ENCODE measurements at regions not wholly inside any gene's neighbourhood (a gene's known extent, or its start where the extent isn't known, plus 50 kb on each side); places are given as distances from the start of the nearest gene placed in this dataset.

GRCh38 chr21:43364261-43364510 lies 62.7 kb downstream of the SIK1 start:
- DNase-seq (ENCODE audit: low read depth in 2 of 2): no peak

- DNase-seq (ENCODE audit: low read depth in 2 of 2): no peak
Measured at GRCh38 chr21:43363506-43364260, 63.2 kb downstream of the SIK1 start.

DNA sequence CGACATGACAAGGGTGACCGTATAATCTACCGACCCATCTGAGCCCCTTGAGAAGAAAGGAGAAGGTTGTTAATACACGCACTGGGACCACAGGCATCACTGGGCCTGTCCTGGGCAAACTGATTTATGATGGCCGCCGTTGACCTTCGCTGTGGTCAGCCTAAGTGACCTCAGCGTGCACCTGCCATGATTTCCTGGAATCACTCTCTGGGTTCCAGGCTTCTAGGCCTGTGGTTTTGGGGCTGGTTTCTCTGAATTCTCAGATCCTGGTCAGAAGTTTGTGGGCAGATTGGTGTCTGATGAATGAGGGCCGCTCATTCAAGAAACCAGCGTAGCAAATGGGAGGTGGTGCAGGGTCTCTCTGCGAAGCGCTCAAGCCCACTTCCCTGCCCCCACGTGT lies 64.0 kb downstream of the SIK1 start:
- no peak for DNase-seq (ENCODE audit: low read depth in 2 of 2)

GRCh38 chr21:43362321-43362791 lies 64.6 kb downstream of the SIK1 start:
- peak in 1 of 2 donors; percentile 80 for DNase-seq (ENCODE audit: low read depth in 2 of 2)

- DNase-seq (ENCODE audit: low read depth in 2 of 2): peak; percentile 35 to 72
Measured at GRCh38 chr21:43361493-43362296, 65.2 kb downstream of the SIK1 start.

DNA sequence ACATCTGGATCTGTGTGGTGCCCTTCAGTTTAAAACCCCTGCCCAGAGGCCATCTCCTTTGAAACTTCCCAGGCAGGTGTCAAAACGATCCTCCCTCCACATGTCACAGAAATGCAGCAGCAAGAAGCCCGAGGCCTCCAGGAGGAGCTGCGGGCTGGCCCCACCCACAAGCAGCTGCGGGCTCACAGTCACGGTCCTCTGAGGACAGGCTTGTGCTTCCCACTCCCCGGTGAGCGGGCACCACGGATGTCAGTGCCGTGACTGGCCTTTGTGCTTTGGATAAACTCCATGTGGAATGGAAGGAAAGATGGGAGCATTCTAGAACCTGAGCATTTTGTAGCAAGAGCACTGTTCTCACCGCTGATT lies 65.8 kb downstream of the SIK1 start:
- DNase-seq (ENCODE audit: low read depth in 2 of 2): no peak

GRCh38 chr21:43360441-43361126 lies 66.3 kb downstream of the SIK1 start:
- no peak for DNase-seq (ENCODE audit: low read depth in 2 of 2)

DNA sequence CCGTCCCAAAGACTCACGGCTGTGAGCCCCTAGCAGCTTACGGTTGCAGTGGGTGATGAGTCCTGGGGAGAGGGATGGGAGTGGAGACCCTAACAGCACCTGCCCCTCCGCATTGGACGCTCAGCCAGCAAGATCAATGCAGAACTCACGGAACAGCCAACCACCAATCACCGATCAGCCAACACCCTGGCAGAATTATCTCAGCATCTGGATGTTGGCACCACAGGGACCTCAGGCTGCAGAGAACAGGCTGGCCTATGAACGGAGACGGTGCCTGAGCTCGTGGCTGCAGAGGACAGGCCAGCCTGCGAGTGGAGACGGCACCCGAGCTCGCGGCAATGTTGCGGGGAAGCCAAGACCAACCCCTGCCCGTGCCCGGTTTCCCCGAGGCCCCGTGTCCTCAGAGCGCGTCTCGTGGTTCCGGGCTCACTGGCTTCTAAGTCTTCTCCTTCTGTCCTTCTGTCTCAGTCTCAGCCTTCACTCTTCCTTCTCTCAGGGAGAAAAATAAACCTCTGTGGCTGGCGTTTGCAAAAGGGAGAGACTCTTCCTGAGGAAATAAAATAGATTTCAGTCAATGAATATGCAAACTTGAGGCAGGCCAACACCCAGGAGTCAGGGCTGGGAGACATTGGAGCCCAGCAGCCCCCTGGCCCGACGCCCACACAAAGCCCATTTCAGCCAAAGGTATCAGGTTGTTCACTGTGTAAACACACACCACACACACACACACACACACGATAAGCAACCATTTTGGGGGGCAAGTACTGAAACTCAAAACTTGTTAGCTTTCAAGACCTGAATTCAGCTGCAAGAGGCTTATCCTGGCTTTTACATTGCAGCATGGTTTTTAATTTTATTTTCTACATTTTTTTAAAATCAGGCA lies 67.8 kb downstream of the SIK1 start:
- no peak for DNase-seq (ENCODE audit: low read depth in 2 of 2)

GRCh38 chr21:43357715-43358430 lies 69.1 kb downstream of the SIK1 start:
- no peak for DNase-seq (ENCODE audit: low read depth in 2 of 2)

DNA sequence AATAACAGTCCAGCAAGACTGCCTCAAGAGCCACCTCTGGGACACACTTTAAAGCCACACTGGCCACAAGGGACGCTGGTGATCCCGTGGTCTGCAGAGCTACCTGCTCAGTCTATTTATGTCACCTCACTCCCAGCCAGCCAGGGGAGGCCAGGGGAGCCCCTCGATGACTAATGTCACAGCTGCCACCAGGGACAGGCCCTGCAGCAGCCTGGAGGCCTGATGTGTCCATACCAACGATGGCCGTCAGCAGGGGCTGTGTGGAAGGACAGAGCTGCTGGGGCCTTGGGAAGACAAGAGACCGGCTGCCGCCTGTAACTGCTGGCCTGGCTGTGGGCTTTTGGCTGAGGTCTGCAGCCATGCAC lies 71.0 kb downstream of the SIK1 start:
- no peak for DNase-seq (ENCODE audit: low read depth in 2 of 2)

- DNase-seq (ENCODE audit: low read depth in 2 of 2): no peak
Measured at GRCh38 chr21:43355266-43355924, 71.5 kb downstream of the SIK1 start.

- no peak for DNase-seq (ENCODE audit: low read depth in 2 of 2)
Measured at GRCh38 chr21:43354666-43355065, 72.3 kb downstream of the SIK1 start.

DNA sequence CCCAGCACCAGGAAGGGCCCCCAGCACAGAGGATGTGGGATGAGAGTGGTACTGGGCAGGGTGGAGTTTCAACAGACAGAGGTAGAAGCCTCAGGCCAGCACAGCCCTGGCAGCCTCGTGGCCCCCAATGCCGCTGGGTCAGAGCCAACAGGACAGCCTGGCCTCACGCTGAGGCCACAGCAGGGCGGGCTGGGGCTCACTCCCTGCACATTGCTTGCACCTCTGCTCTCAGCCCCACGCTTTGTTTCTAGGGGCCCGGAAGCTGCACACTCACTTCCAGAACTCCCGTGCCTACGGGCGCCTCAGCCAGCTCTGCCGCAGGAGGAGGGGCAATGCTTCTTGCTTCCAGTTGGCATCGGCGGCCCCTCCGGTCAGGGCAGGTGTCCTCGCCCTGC lies 72.9 kb downstream of the SIK1 start:
- no peak for DNase-seq (ENCODE audit: low read depth in 2 of 2)

DNA sequence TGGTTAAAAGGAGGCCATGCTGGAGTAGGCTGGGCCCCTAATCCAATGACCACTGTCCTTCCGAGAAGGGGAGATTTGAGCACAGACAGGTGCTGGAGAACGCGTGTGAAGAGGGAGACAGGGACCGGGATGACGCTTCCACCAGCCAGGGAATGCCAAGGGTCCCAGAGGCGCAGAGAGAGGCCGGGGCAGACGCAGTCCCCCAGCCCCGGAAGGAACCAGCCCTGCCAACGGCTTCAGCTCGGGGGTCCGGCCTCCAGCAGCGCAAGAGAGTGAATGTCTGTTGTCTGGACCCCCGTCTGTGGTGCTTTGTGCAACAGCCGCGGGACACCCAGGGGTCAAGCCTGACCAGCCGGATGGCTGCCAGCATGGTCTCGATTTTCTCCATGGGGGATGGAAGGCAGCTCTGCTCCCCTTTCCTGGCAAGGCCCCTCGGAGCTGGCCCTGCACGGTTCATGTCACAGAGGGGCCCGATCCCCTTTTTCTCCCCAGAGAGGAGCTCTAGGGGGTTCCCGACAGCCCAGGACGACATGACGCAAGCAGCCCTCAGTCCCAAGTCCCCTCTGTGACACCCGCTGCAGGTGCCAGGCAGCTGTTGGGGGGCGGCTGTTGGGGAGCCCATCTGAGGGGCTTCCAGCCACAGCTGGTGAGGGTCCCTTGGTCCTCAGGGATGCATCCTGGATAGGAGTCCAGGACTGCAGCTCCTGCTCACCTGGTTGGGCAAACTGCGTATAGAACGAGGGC lies 73.5 kb downstream of the SIK1 start:
- DNase-seq (ENCODE audit: low read depth in 2 of 2): no peak

DNA sequence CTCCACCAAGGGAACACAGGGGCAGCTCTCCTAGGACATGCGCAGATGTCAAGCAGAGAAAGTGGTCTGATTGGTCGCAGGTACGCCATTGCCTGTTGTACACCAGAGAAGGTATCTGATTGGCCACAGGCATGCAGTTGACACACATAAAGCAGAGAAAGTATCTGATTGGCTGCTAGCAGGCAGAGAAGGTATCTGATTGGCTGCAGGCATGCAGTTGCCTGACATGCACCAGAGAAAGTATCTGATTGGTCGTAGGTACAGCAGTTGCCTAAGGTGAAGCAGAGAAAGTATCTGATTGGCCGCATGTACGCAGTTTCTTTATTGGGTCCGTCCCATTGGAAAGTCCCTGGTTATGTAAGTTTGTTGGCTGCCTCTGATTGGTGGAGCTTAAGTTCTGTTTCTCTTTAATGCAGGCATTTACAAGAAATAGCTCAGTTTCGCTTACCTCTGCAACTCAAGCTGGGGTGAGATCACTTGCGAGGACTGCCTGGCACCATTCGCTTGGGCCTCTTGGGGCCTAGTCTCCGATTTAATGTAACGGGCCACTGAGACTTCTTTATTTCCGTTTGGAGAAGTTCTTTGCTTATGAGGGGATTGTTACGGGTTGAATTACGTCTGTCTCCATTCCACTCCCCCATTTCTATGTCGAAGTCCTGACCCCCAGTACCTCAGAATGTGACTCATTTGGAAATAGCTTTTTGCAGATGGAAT lies 74.2 kb downstream of the SIK1 start:
- peak in 1 of 2 donors; percentile 39 for DNase-seq (ENCODE audit: low read depth in 2 of 2)

- DNase-seq (ENCODE audit: low read depth in 2 of 2): no peak
Measured at GRCh38 chr21:43352154-43352537, 74.8 kb downstream of the SIK1 start.

GRCh38 chr21:43351501-43352153 lies 75.3 kb downstream of the SIK1 start:
- DNase-seq (ENCODE audit: low read depth in 2 of 2): no peak

DNA sequence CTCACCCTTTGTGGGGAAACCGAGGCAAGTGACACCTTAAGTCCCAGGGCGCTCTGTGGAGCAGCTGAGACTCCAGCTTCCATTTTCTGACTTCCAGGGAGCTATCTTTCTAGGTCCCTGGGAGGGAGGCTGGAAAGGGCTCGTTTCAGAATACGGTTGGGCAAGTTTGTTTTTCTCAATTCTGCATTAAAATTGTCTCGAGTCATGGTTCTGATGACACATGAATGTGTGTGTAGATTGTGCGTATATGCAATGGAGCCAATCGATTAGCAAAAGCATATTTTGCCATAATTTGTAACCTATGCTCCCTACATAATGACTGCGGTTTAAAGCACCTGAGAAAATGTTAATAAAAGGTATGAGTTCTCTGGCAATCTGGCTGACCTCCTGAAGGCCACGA lies 77.3 kb downstream of the SIK1 start:
- no peak for DNase-seq (ENCODE audit: low read depth in 2 of 2)

DNA sequence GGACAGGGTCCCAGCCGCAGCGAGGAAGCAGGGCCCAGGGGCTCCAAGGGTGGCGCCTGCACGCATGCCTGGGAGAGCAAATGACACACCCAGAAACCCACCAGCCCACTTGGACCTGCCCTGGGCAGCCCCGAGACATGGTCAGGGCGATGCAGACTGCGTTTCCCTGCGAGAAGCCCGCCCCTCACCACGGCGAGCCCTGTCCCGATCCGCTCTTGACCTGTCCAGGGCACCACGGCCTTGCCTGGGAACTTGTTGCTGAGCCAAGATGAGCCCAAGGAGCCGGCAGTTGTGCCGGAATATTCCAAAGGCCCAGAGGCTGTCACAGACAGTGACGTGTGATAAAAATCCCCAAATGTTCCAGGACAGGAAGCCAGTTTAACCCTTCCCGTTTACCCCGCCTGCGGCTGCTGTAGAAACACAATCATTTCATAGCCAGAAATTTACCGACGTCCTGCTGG lies 78.1 kb downstream of the SIK1 start:
- DNase-seq (ENCODE audit: low read depth in 2 of 2): peak; percentile 52 to 75

Data from dermis microvascular lymphatic vessel endothelial cell (primary cell).